Panc1 (cell line): ENCODE measurements at regions not wholly inside any gene's neighbourhood (a gene's known extent, or its start where the extent isn't known, plus 50 kb on each side); places are given as distances from the start of the nearest gene placed in this dataset.

Experiments used
- ATAC-seq: fragments of 200-7000 bp; cut with Tn5 transposase; 2 replicates; pipeline ENCODE4 v1.9.1; 2020; ENCODE audit warnings: mild to moderate bottlenecking, moderate library complexity
- BruUV-seq: library from RNA; stranded (reverse); fragments of 400-500 nt; replicated peaks from 2 replicates; lab custom pipeline; 2021; lab: Mats Ljungman, UMichigan
- CTCF ChIA-PET: fragments of 300-600 bp; sonication (Branson Sonifier 250); formaldehyde crosslinking; loops from one replicate; lab custom pipeline; 2022; ENCODE audit warnings: antibody characterized with exemption; lab: Charles Lee
- POLR2A ChIA-PET: fragments of 300-600 bp; sonication (Branson Sonifier 250); formaldehyde crosslinking; loops from one replicate; lab custom pipeline; 2022; ENCODE audit warnings: antibody characterized with exemption; lab: Charles Lee
- DNase-seq: peaks from one replicate; pipeline ENCODE4 v3.0.0-alpha.2; 2010; ENCODE audit warnings: low read depth, low spot score
- H3K27ac ChIP-seq: 2 replicates; pipeline ENCODE4 v1.5.1; 2011; ENCODE audit warnings: mild to moderate bottlenecking, low read length, inconsistent platforms
- H3K27me3 ChIP-seq: fragments of 200-500 bp; sonication (Bioruptor generic); 2 replicates; pipeline ENCODE4 v1.6.0; 2014; ENCODE audit warnings: low read length, inconsistent platforms; ENCODE audit not compliant: control insufficient read depth, insufficient read depth
- H3K36me3 ChIP-seq: fragments of 200-500 bp; sonication (Bioruptor generic); 2 replicates; pipeline ENCODE4 v1.5.1; 2014; ENCODE audit warnings: inconsistent platforms, mild to moderate bottlenecking, low read length, moderate library complexity; ENCODE audit not compliant: control insufficient read depth, insufficient read depth
- H3K4me1 ChIP-seq: 2 replicates; pipeline ENCODE4 v1.5.1; 2011; ENCODE audit warnings: inconsistent platforms, mild to moderate bottlenecking, low read length, moderate library complexity; ENCODE audit not compliant: control insufficient read depth, insufficient read depth
- H3K4me3 ChIP-seq, 2 experiments: 2 replicates each; pipeline ENCODE4 v1.5.1; 2011 to 2012; ENCODE audit warnings: low read depth in 2 of 2, low read length in 2 of 2, mild to moderate bottlenecking in 2 of 2, inconsistent platforms in 1 of 2, moderate library complexity in 1 of 2
- H3K9me3 ChIP-seq: fragments of 200-500 bp; sonication (Bioruptor generic); 2 replicates; pipeline ENCODE4 v1.5.1; 2014; ENCODE audit warnings: low read depth, mild to moderate bottlenecking, inconsistent platforms, low read length, moderate library complexity; ENCODE audit not compliant: control insufficient read depth, insufficient read depth
- CTCF ChIP-seq: fragments of 450-650 bp; IDR thresholded peaks from 2 replicates; pipeline ENCODE4 v1.5.1; 2017; ENCODE audit warnings: mild to moderate bottlenecking
- POLR2AphosphoS5 ChIP-seq: IDR thresholded peaks from 2 replicates; pipeline ENCODE4 v1.6.1; 2012; ENCODE audit warnings: mild to moderate bottlenecking, low read depth, low read length, moderate library complexity
- REST ChIP-seq, 2 experiments: IDR thresholded peaks; 2 replicates each; pipeline ENCODE4 v1.6.1; 2011 to 2012; ENCODE audit warnings: low read depth in 2 of 2, control low read depth in 1 of 2, low read length in 1 of 2, mild to moderate bottlenecking in 1 of 2, moderate library complexity in 1 of 2; ENCODE audit not compliant: insufficient read depth in 1 of 2
- SIN3A ChIP-seq: IDR thresholded peaks from 2 replicates; pipeline ENCODE4 v1.6.1; 2012; ENCODE audit warnings: low read depth, mild to moderate bottlenecking, low read length, moderate library complexity, borderline replicate concordance; ENCODE audit not compliant: insufficient read depth
- TCF7L2 ChIP-seq: IDR thresholded peaks from 2 replicates; pipeline ENCODE4 v1.6.1; 2011; ENCODE audit warnings: mild to moderate bottlenecking, low read depth, low read length, inconsistent platforms
- in situ Hi-C: cut with HindIII; loops from 2 replicates; pipeline ENCODE4 v1.10.0; 2016; ENCODE audit warnings: low sequenced_read_pairs, low pct_unique_long_range_greater_than_20kb
- intact Hi-C: fragments of 100-400 bp; cut with micrococcal nuclease; formaldehyde crosslinking; loops from one replicate; pipeline ENCODE4 v1.10.0; 2022; ENCODE audit not compliant: unreplicated experiment

GRCh38 chr13:55820817-55821216, 1319.9 kb upstream of the PRR20A start:
- H3K27me3 ChIP-seq, result no peaks in the 10 kb centered on the region
- no peak for TF ChIP-seq SIN3A
- TF ChIP-seq REST (IDR thresholded peaks at IDR 0.05; ENCODE audit: insufficient read depth in 1 of 2, low read depth in 2 of 2, low read length in 1 of 2), result no peak
- TF ChIP-seq CTCF, result no peak
- TF ChIP-seq TCF7L2, result no peak
- no peak for TF ChIP-seq POLR2AphosphoS5
- H3K4me1 ChIP-seq, result no peaks in the 10 kb centered on the region
- BruUV-seq, result no TSS peak
- ChIA-PET POLR2A (no interaction called here), CTCF (no interaction called here)
- ATAC-seq (no peak), DNase-seq (no peak)
- no peaks in the 10 kb centered on the region for H3K36me3 ChIP-seq
- no peaks in the 10 kb centered on the region for H3K9me3 ChIP-seq
- intact Hi-C loops, result no loop called here
- H3K4me3 ChIP-seq, result no peak overlapping the region
- in situ Hi-C loops, result no loop called here
- H3K27ac ChIP-seq, result no peak overlapping the region

GRCh38 chr13:55869648-55870047, 1271.1 kb upstream of the PRR20A start:
- TF ChIP-seq REST (IDR thresholded peaks at IDR 0.05; ENCODE audit: insufficient read depth in 1 of 2, low read depth in 2 of 2, low read length in 1 of 2), result no peak
- TF ChIP-seq POLR2AphosphoS5, result no peak
- TF ChIP-seq CTCF, result no peak
- no peak for TF ChIP-seq TCF7L2
- TF ChIP-seq SIN3A, result no peak
- intact Hi-C loops (no loop called here), in situ Hi-C loops (no loop called here)
- Histone ChIP-seq H3K27me3 (no peaks in the 10 kb centered on the region), H3K36me3 (no peaks in the 10 kb centered on the region), H3K4me1 (no peaks in the 10 kb centered on the region), H3K27ac (no peak overlapping the region), H3K4me3 (no peak overlapping the region), H3K9me3 (no peaks in the 10 kb centered on the region)
- DNase-seq, result no peak
- BruUV-seq, result no TSS peak
- CTCF ChIA-PET, result no interaction called here
- POLR2A ChIA-PET, result no interaction called here
- ATAC-seq, result no peak
